ENCODE measurements at regions not wholly inside any gene's neighbourhood (a gene's known extent, or its start where the extent isn't known, plus 50 kb on each side); places are given as distances from the start of the nearest gene placed in this dataset.

DNA sequence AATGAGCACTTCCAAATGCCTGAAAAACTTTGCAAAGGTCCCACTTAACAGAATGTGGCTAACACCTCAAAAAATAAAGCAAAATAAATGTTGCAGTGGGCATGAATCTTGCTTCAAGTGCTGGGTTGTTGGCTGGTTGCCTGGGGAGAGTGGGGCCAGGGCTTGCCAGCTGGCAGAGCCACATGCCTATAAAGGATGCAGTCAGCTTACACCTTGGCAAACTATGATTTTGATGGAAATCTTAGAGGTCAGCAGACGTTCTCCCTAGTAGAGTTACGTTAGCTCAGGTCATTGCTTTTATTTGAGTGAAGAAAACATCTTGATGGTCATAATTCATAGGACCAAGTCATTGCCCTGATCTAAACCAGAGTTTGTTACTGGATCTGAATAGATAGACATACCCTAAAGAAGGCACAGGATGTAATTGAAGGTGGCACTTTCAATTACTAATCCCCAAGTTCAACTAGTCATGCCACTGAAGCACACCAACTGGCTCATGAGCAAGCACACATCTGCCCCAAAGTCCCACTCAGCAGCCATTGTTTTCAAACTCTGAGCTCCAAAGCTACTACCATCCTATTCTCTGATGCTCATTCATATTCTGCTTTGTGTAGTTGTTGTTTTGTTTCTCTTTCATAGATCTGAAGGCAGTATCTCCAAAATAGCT, 51.2 kb upstream of the ZSWIM6 start:
- Histone ChIP-seq H3K4me2 (ENCODE audit: insufficient read depth, low read length) (no peak overlapping the region), H4K20me1 (ENCODE audit: insufficient read depth, low read length) (no peaks in the 10 kb centered on the region), H3K27me3 (ENCODE audit: insufficient read depth, low read length, poor library complexity) (no peaks in the 10 kb centered on the region), H3K9ac (ENCODE audit: low read depth, low read length) (no peak overlapping the region), H3K4me1 (ENCODE audit: insufficient read depth, low read length) (no peaks in the 10 kb centered on the region; the same call in 1 of the 2 replicates), H3K27ac (ENCODE audit: low read length) (no peak overlapping the region), H3K36me3 (ENCODE audit: insufficient read depth, low read length) (no peaks in the 10 kb centered on the region), H3K4me3 (ENCODE audit: low read depth in 1 of 2, low read length in 2 of 2) (no peak overlapping the region), H3K79me2 (ENCODE audit: insufficient read depth, low read length) (no peaks in the 10 kb centered on the region), H2AFZ (ENCODE audit: low read depth, low read length) (no peak overlapping the region), H3K9me3 (ENCODE audit: insufficient read depth, low read length, severe bottlenecking) (no peaks in the 10 kb centered on the region)
- DNase-seq (no peak), ATAC-seq (ENCODE audit: insufficient read depth, low read depth) (peak; percentile 32; the same call in 1 of the 3 replicates)
- TF ChIP-seq, protein P1, sequence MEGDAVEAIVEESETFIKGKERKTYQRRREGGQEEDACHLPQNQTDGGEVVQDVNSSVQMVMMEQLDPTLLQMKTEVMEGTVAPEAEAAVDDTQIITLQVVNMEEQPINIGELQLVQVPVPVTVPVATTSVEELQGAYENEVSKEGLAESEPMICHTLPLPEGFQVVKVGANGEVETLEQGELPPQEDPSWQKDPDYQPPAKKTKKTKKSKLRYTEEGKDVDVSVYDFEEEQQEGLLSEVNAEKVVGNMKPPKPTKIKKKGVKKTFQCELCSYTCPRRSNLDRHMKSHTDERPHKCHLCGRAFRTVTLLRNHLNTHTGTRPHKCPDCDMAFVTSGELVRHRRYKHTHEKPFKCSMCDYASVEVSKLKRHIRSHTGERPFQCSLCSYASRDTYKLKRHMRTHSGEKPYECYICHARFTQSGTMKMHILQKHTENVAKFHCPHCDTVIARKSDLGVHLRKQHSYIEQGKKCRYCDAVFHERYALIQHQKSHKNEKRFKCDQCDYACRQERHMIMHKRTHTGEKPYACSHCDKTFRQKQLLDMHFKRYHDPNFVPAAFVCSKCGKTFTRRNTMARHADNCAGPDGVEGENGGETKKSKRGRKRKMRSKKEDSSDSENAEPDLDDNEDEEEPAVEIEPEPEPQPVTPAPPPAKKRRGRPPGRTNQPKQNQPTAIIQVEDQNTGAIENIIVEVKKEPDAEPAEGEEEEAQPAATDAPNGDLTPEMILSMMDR (IDR thresholded peaks at IDR 0.05; ENCODE audit: borderline replicate concordance, extremely low read depth, low read length, poor library complexity, severe bottlenecking) = no peak
- no peak for TF ChIP-seq EZH2 (IDR thresholded peaks at IDR 0.05; ENCODE audit: borderline replicate concordance, low read depth, low read length, severe bottlenecking)

DNA sequence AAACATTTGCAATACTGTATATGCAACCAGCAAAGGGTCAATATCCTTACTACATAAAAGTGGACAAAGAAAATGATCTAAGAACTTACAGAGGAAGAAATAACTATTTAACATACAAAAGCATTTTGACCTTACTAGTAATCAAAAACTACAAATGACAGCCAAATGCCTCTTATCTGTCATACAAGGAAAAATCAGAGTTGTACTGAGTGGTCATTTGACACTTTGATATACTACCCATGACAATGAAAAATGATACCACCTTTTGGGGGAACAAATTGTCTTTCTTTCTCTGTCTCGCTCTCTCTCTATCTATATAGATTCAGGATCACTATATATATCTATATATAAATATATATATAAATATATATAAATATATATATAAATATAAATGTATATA, 50.4 kb upstream of the ZSWIM6 start:
- Histone ChIP-seq H3K27me3 (ENCODE audit: insufficient read depth, low read length, poor library complexity) (no peaks in the 10 kb centered on the region), H3K4me2 (ENCODE audit: insufficient read depth, low read length) (no peak overlapping the region), H3K79me2 (ENCODE audit: insufficient read depth, low read length) (no peaks in the 10 kb centered on the region), H4K20me1 (ENCODE audit: insufficient read depth, low read length) (no peaks in the 10 kb centered on the region), H3K4me1 (ENCODE audit: insufficient read depth, low read length) (no peaks in the 10 kb centered on the region; the same call in 1 of the 2 replicates), H3K9me3 (ENCODE audit: insufficient read depth, low read length, severe bottlenecking) (no peaks in the 10 kb centered on the region), H3K4me3 (ENCODE audit: low read depth in 1 of 2, low read length in 2 of 2) (no peak overlapping the region), H3K9ac (ENCODE audit: low read depth, low read length) (no peak overlapping the region), H2AFZ (ENCODE audit: low read depth, low read length) (no peak overlapping the region), H3K36me3 (ENCODE audit: insufficient read depth, low read length) (no peaks in the 10 kb centered on the region), H3K27ac (ENCODE audit: low read length) (no peak overlapping the region)
- TF ChIP-seq, protein P1 (IDR thresholded peaks at IDR 0.05; ENCODE audit: borderline replicate concordance, extremely low read depth, low read length, poor library complexity, severe bottlenecking) = no peak
- no peak for TF ChIP-seq EZH2 (IDR thresholded peaks at IDR 0.05; ENCODE audit: borderline replicate concordance, low read depth, low read length, severe bottlenecking)
- ATAC-seq (ENCODE audit: insufficient read depth, low read depth) (no peak), DNase-seq (no peak)

Measured in DND-41 (cell line).